Right atrium auricular region (tissue), 2 donors: ENCODE measurements at regions not wholly inside any gene's neighbourhood (a gene's known extent, or its start where the extent isn't known, plus 50 kb on each side); places are given as distances from the start of the nearest gene placed in this dataset.

ENCODE experiments used
- DNase-seq: peaks from one replicate; pipeline ENCODE4 v3.0.0-alpha.2; 2019; ENCODE audit warnings: low spot score
- H3K27ac ChIP-seq, 2 donors: fragments of 200-600 bp; sonication (generic); 1 replicate in 1 of 2; 2 replicates in 1 of 2; pipeline ENCODE4 v1.5.1; 2016 to 2019
- H3K27me3 ChIP-seq, 2 donors: fragments of 200-600 bp; sonication (generic); one replicate each; pipeline versions ENCODE4 v1.5.1 to v1.6.0; 2017 to 2019
- H3K36me3 ChIP-seq: fragments of 200-600 bp; sonication (generic); one replicate; pipeline ENCODE4 v1.5.1; 2016
- H3K4me1 ChIP-seq, 2 donors: fragments of 200-600 bp; sonication (generic); one replicate each; pipeline versions ENCODE4 v1.5.1 to v1.6.0; 2017 to 2019
- H3K4me3 ChIP-seq, 2 donors: fragments of 200-600 bp; sonication (generic); 1 replicate in 1 of 2; 2 replicates in 1 of 2; pipeline ENCODE4 v1.5.1; 2017 to 2019; ENCODE audit warnings: mild to moderate bottlenecking in 1 of 2, moderate library complexity in 1 of 2
- H3K9me3 ChIP-seq, 2 donors: fragments of 200-600 bp; sonication (generic); one replicate each; pipeline ENCODE4 v1.5.1; 2019
- CTCF ChIP-seq, 2 donors: fragments of 200-600 bp; sonication (generic); IDR thresholded peaks; one replicate each; pipeline ENCODE4 v1.5.1; 2019; ENCODE audit warnings: antibody characterized with exemption in 2 of 2

DNA sequence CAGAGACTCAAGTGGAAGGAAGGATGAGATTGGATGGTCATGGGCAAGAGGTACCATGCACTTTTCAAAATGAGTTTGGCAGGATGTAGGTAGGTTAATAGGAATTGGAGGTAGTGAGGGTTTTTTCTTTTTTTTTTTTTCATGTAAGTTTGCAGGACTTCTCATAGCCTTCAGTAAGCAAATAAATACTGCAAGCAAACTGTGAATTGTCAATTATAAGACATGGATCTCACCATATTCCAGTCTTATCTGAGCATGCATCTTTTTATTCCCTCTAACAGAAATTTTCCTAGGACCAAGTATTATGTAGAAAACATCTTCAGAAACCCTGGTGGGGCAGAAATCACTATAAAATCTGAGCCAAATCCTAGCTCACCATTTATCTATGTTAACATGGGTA, 584.6 kb upstream of the CDH5 start:
- H3K4me1 ChIP-seq, result no peaks in the 10 kb centered on the region
- no peaks in the 10 kb centered on the region for H3K36me3 ChIP-seq
- no peak overlapping the region for H3K27ac ChIP-seq
- no peak overlapping the region for H3K4me3 ChIP-seq
- TF ChIP-seq CTCF (IDR thresholded peaks at IDR 0.05), result no peak
- no peak for DNase-seq
- peaks cover 0 to 7% of the 10 kb centered on the region in 2 donors for H3K9me3 ChIP-seq
- no peaks in the 10 kb centered on the region for H3K27me3 ChIP-seq

- Histone ChIP-seq H3K27me3 (no peaks in the 10 kb centered on the region), H3K4me3 (no peak overlapping the region), H3K27ac (no peak overlapping the region), H3K36me3 (no peaks in the 10 kb centered on the region), H3K4me1 (no peaks in the 10 kb centered on the region), H3K9me3 (peaks cover 0 to 12% of the 10 kb centered on the region in 2 donors)
- DNase-seq, result no peak
- no peak for TF ChIP-seq CTCF (IDR thresholded peaks at IDR 0.05)
Measured at GRCh38 chr16:65781363-65781762, 585.1 kb upstream of the CDH5 start.

DNA sequence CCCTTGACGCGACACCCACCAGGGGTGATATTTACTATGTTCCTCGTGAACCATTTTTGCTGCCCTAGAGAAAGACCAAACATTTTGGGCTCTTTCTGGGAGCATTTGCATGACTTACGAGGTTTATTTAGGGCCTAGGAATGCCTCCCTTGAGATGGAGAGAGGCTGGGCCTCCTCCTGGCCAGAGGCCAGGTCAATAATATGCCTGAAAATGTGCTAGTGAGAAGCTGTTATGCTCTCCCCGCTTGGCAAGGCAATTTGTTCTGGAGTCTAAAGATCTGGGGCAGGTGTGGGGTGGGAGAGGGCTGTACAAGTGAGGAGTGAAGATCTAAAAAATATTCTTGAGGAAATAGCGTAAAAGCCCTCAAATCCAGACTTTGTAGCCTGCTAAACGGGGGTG, 587.3 kb upstream of the CDH5 start:
- no peak overlapping the region for H3K27ac ChIP-seq
- H3K36me3 ChIP-seq, result no peaks in the 10 kb centered on the region
- H3K4me3 ChIP-seq, result no peak overlapping the region
- no peaks in the 10 kb centered on the region for H3K4me1 ChIP-seq
- H3K9me3 ChIP-seq, result peaks cover 0 to 15% of the 10 kb centered on the region in 2 donors
- no peaks in the 10 kb centered on the region for H3K27me3 ChIP-seq
- DNase-seq, result no peak
- TF ChIP-seq CTCF (IDR thresholded peaks at IDR 0.05), result no peak

GRCh38 chr16:65776639-65777183, 589.8 kb upstream of the CDH5 start:
- Histone ChIP-seq H3K27me3 (no peaks in the 10 kb centered on the region), H3K36me3 (no peaks in the 10 kb centered on the region), H3K4me1 (no peaks in the 10 kb centered on the region), H3K4me3 (no peak overlapping the region), H3K27ac (no peak overlapping the region), H3K9me3 (peaks cover 0 to 15% of the 10 kb centered on the region in 2 donors)
- DNase-seq, result no peak
- TF ChIP-seq CTCF (IDR thresholded peaks at IDR 0.05), result no peak

GRCh38 chr16:65775829-65776228, 590.7 kb upstream of the CDH5 start:
- H3K4me1 ChIP-seq, result no peaks in the 10 kb centered on the region
- no peak overlapping the region for H3K27ac ChIP-seq
- no peaks in the 10 kb centered on the region for H3K36me3 ChIP-seq
- DNase-seq, result no peak
- H3K27me3 ChIP-seq, result no peaks in the 10 kb centered on the region
- H3K4me3 ChIP-seq, result no peak overlapping the region
- TF ChIP-seq CTCF (IDR thresholded peaks at IDR 0.05), result no peak
- peaks cover 0 to 19% of the 10 kb centered on the region in 2 donors for H3K9me3 ChIP-seq

DNA sequence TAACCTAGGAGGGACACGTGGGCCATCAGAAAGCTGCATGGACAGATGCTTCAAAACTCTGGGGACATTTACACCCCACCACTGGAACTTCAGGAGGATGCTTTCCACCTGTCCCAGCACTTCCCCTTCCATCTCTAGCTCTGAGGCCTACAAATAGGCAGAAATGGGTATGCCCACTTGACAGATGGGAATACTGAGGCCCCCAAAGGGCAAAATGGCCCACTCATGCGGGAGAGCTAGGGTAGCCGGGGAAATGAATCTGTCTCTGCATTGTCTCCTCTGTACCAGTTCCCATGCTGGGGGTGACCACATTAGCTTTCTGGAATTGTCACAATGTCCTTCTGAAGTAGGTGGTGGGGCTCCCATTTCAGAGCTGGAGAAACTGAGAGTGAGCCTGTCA, 592.1 kb upstream of the CDH5 start:
- DNase-seq, result no peak
- Histone ChIP-seq H3K27me3 (no peaks in the 10 kb centered on the region), H3K27ac (no peak overlapping the region), H3K4me3 (no peak overlapping the region), H3K9me3 (peaks cover 0 to 27% of the 10 kb centered on the region in 2 donors), H3K36me3 (no peaks in the 10 kb centered on the region), H3K4me1 (no peaks in the 10 kb centered on the region)
- no peak for TF ChIP-seq CTCF (IDR thresholded peaks at IDR 0.05)
